GM12891 (cell line): ENCODE measurements at regions not wholly inside any gene's neighbourhood (a gene's known extent, or its start where the extent isn't known, plus 50 kb on each side); places are given as distances from the start of the nearest gene placed in this dataset.
"Not testable (repeated sequence)": the region's sequence is repeated elsewhere in the genome, so short reads cannot be mapped to it uniquely, and the experiment has no call there.

Experiments
- DNase-seq: peaks from one replicate; pipeline ENCODE4 v3.0.0; 2011; ENCODE audit warnings: low spot score; ENCODE audit not compliant: insufficient read length
- FAIRE-seq: peaks from 2 replicates; lab custom pipeline; 2011; peaks lifted over from hg19 to GRCh38; lab: Jason Lieb, UNC
- PAX5 ChIP-seq: IDR thresholded peaks from 2 replicates; pipeline ENCODE4 v1.6.1; 2011; ENCODE audit warnings: low read length, moderate library complexity, mild to moderate bottlenecking; ENCODE audit not compliant: insufficient read depth, severe bottlenecking
- POLR2A ChIP-seq: IDR thresholded peaks from 2 replicates; pipeline ENCODE4 v1.6.1; 2011; ENCODE audit warnings: low read depth, low read length, control low read depth
- POLR2AphosphoS5 ChIP-seq: IDR thresholded peaks from 2 replicates; pipeline ENCODE4 v1.6.1; 2011; ENCODE audit warnings: low read depth, low read length, control low read depth
- POU2F2 ChIP-seq: IDR thresholded peaks from 2 replicates; pipeline ENCODE4 v1.6.1; 2011; ENCODE audit warnings: low read depth, mild to moderate bottlenecking, control low read depth, low read length, moderate library complexity
- SPI1 ChIP-seq: IDR thresholded peaks from 2 replicates; pipeline ENCODE4 v1.6.1; 2011; ENCODE audit warnings: low read depth, low read length, control low read depth
- TAF1 ChIP-seq: IDR thresholded peaks from 2 replicates; pipeline ENCODE4 v1.6.1; 2011; ENCODE audit warnings: low read depth, low read length, control low read depth

DNA sequence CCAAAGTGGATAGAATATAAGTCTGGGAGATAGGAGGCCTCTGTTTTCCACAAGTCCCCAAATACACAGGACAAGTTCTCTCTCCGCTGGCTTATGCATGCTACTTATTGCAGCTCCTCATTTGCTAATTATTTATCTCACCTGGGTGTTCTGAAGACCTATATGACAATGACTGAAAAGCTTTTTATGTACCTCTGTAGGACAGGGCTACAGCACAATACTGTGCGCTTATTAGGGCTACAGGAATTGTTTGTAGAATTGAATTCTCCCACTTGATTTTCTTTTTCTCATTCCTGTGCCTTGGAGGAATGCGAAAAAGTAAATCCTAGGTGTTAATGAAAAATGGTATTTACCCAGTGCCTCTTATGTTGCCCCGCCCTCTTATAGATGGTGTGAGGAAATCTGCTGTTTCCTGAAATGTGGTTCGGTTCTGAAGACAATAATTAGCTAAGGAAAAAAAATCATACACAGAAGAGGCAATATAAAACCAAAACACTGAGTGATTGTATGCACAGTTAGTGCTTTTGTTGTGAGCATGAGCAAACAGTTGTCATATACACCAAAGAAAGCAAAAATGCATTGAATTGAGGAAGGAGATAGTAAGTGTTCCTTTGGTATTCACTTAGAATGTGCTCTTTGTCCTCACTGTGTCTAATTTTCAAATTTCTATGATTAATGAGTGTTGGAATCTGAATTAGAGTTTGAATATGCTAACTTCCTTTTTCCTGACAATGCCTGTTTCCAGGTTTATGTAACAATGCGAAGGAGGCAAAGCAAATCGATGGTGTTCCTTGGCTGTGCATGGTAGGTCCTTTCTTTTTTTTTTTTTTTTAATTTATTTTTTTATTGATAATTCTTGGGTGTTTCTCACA, 78.7 kb upstream of the PNPT1 start:
- TF ChIP-seq TAF1 (no peak), PAX5 (no peak), POLR2AphosphoS5 (no peak), POLR2A (no peak), POU2F2 (no peak), SPI1 (no peak)
- DNase-seq: no peak
- no peak for FAIRE-seq

DNA sequence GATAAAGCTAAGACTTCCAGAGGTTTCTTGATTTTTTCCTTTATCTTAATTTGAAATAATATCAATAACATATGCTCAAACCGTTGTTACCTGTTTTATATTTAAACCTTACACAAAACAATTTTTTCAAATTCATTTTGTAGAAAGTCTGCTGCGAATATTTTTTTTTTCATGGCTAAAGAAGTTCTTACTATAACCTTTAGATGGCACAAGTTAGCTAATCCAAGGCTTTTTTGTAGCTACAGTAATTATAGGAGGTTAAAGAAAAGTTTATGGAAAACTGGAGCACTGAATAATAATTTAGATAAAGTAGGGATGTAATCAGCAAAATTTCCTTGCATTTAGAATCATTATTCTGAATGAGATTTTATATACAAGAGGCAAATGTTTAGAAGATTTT, 78.0 kb upstream of the PNPT1 start:
- no peak for TF ChIP-seq SPI1
- no peak for TF ChIP-seq POLR2AphosphoS5
- no peak for TF ChIP-seq POLR2A
- TF ChIP-seq POU2F2: no peak
- TF ChIP-seq PAX5: no peak
- TF ChIP-seq TAF1: no peak
- no peak for FAIRE-seq

DNA sequence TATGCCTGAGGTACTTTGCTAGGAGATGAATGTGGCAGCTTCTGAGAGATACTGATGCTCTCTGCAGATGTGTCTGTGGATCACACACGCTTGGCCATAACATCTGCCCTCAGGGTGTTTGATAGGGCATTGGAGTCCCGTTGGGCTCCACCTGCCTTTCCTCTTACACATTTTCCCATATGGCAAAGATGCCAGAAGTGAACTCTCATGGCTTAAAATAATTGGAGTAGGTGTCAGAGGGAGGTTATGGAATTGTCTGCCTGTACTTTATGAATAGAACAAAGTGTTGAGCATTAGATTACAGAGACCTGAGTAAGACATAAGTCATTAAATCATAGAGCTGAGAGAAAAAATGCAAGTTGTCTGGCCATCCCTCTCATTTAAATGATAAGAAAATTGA, 75.3 kb upstream of the PNPT1 start:
- TF ChIP-seq SPI1 (no peak), POLR2AphosphoS5 (no peak), POLR2A (no peak), TAF1 (no peak), POU2F2 (no peak), PAX5 (no peak)
- DNase-seq: no peak
- FAIRE-seq: no peak

More for the DNA sequence above, 78.0 kb upstream of the PNPT1 start:
- no peak for DNase-seq

DNA sequence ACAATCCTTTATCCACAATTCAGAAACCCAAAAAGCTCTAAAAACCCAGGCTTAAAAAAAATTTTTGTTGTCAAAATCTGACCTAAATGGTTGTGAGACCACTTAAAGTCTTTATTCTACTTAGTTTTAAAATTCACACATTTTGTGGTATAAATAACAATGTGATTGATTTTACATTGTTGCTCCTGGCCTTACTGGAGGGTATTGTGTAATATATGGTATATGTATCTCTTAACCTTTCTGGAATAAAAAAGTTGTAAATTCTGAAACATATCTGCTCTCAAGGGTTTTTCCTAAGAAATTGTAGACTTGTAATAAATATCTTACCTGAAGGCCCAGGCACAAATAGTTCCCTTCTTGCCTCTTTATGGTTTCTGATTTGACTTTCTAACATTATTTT, 73.3 kb upstream of the PNPT1 start:
- DNase-seq (no peak), FAIRE-seq (no peak)

DNA sequence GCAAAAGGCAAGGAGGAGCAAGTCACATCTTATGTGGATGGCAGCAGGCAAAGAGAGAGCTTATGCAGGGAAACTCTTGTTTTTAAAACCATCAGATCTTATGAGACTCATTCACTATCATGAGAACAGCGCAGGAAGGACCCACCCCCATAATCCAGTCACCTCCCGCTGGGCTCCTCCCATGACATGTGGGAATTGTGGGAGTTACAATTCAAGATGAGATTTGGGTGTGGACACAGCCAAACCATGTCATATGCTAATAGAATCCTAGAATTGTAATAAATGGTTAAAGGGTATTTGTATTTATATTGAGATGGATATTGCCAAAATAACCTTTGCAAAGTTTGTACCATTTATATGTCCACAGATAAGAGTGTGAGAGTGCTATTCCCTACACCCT, 72.1 kb upstream of the PNPT1 start:
- not testable (repeated sequence) for FAIRE-seq, DNase-seq

More for the DNA sequence above, 73.3 kb upstream of the PNPT1 start:
- no peak for TF ChIP-seq PAX5
- no peak for TF ChIP-seq POU2F2
- TF ChIP-seq POLR2AphosphoS5: no peak
- no peak for TF ChIP-seq TAF1
- no peak for TF ChIP-seq POLR2A
- no peak for TF ChIP-seq SPI1

DNA sequence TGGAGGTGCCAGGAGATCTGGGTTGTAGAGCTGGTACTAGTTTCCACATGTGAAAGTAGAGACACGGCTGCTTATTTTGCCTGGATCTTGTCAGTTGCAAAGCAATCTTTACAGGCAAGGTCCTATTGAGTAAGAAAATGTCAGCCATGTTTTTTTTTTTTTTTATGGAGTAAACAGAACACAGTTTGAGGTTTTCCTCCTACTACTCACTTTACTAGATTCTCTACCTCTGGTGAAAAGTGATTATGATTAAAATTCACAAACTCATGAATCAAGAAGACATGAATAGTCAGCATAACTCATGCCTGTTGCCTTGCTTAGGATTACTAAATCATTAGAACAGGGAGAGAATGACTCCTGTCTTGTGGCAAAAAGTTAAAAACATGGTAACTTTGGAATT, 70.1 kb upstream of the PNPT1 start:
- FAIRE-seq: no peak
- no peak for TF ChIP-seq TAF1
- no peak for TF ChIP-seq POU2F2
- DNase-seq: no peak

DNA sequence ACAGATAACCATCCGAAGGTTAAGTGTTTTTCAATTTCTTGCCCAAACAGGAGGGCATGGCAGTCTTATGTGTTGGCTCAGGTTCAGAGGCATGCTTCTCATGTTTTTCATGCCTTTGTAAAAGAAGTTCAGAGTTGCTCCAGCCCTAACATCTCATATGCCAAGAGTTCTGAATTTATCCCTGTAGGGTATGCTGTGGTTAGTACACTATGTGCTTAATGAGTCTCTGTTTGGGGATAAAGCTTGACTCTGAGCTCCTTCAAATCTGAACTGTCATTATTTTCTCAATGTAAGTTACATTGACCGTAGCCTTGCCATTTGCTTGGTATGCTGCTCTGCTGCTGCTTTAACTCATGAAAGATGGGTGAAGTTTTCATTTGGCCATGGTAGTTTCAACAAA, 67.9 kb upstream of the PNPT1 start:
- TF ChIP-seq PAX5: no peak
- TF ChIP-seq POU2F2: no peak
- DNase-seq (no peak), FAIRE-seq (no peak)

DNA sequence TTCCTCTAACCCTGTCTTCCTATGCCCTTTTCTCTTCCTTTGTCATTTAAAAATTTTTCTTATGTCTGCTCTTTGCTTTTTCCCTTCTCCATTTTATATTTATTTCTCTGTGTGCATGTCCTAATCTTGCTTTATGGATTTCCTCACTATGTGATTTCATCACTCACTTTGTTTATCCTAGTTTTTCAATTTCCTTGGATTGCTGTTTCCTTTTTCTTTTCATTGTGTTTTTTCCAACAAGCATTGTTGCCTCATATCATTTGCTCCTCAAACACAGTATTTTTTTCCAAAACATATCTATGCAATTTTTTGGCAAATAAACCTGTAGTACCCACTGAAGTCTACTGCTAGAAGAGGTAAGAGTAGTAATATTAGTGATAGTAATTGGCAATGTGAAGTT, 67.4 kb upstream of the PNPT1 start:
- no peak for DNase-seq
- TF ChIP-seq POU2F2 (no peak), TAF1 (no peak), POLR2A (no peak)
- no peak for FAIRE-seq

DNA sequence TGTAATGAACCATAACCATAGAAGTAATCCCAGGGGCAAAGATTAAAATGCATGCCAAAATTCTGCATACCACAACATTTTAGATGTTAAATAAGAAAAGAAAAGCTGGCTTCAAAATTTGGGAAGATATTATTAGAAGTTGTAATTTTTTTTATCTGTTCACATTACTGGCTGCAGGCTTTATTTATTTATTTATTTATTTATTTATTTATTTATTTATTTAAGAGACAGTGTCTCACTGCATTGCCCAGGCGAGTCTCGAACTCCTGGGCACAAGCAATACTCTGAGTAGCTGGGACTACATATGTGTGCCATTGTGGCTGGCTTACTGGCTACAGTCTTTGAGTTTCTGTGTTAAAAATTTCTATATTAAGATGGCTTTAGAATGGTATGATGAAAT, 66.5 kb upstream of the PNPT1 start:
- TF ChIP-seq POLR2AphosphoS5: no peak
- TF ChIP-seq PAX5: no peak
- no peak for TF ChIP-seq POU2F2
- no peak for TF ChIP-seq POLR2A
- no peak for TF ChIP-seq TAF1
- FAIRE-seq (no peak), DNase-seq (no peak)

DNA sequence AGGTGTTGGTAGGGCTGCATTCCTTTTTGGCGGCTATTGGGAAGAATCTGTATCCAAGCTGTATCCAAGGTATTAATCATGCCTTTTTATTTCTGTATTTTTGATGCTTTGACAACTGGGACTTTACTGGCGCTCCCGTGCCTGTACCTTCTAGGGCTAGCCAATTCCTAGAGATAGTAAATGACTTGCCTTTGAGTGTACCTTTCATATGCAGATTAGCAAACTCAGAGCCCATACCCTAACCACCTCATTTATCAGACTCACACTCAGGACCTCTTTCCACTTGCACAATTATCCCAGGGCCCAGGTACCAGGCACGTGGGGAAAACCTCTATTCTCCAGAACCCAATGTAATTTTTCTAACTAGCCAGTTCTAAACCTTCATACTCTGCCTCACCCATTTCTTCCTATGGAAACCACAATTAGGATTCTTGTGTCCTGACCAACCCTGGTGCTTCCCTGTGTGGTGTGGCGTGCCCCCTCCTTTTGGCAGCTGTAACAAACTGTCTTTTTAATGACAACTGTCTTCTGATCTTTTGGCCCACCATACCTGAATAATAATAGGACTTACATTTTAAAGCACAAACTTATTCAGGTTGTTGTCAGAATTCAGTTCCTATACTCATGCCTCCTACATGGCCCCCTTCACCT, 65.8 kb upstream of the PNPT1 start:
- DNase-seq (no peak), FAIRE-seq (no peak)
- TF ChIP-seq PAX5 (no peak), POU2F2 (no peak), TAF1 (no peak), POLR2AphosphoS5 (no peak), POLR2A (no peak), SPI1 (no peak)
